ENCODE measurements at regions not wholly inside any gene's neighbourhood (a gene's known extent, or its start where the extent isn't known, plus 50 kb on each side); places are given as distances from the start of the nearest gene placed in this dataset.

DNA sequence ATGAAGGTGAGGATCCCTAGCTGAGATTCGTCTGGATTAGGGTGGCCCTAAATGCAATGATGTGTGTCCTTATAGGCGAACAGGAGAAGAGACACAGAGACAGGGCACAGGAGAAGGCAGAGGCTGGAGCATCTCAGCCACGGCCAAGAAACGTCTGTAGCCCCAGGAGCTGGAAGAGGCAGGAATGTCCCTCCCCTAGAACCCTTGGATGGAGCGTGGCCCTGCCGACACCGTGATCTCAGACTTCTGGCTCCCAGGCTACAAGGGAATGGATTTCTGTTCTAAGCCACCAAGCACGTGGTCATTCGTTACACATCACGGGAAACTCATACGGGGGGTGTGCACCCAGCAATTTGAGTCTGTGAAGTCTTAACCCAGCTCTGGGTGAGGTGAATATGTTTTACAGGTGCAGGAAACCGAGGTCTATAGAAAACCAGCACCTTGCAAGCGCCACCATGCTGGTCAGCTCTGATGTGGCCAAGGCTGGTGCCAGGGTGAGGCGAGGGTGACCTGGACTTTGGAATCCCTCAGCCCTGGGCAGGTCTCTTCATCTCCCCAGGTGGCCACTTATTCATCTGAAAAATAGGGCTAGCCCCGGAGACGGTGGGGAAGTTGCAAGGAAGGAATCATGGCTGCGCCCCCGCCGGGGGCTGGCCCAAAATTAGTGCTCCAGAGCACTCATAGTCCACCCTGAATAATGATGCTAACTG is 89.5 kb upstream of the FGF3 start:
- FAIRE-seq (no peak), DNase-seq (ENCODE audit: insufficient read length) (no peak)
- TF ChIP-seq TAF1 (IDR thresholded peaks at IDR 0.05; ENCODE audit: borderline replicate concordance, low read depth, low read length): no peak

DNA sequence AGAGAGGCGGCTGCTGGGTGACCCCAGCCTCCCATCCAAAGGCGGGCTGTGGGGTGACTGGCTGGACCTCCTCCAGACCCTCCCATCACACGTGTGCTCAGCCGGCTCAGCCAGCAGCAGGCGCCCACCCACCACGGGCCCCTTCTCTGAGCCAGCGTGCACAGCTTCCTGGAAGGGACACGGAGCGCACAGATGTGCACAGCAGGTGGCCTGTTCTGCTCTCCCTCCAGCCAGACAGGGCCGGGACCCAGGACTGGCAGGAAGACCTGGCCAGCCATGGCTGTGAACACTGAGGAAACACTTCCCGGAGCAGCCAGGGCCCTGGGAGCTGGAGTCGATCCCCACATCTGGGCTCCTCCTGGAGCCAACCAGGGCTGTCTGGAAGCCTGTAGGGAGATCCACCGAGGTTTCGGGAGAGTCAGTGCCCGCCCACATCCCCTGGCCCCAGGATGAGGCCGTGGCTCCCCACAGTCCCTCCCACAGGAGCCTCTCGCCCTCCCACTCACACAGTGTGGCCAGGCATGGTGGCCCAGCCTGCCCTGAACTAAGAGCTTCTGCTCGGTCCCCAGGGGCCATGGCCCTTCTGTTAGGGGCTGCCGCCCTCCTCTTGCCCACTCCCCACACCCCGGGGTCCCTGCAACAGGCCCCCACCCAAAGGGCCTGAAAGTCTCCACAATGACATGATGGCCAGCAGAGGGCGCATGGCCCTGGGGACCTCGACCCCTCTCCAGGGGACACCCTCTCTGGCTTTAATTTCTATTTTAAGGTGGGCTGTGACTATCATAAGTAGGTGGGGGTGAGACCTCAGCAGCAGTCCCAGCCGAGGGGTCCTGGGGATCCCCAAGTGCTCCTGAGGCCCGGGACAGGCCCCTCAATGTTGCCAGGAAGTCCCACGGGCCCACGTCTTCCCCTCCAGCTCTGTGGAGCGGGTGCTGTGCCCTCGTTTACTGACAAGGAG is 90.6 kb upstream of the FGF3 start:
- no peak for FAIRE-seq
- no peak for DNase-seq (ENCODE audit: insufficient read length)
- no peak for TF ChIP-seq TAF1 (IDR thresholded peaks at IDR 0.05; ENCODE audit: borderline replicate concordance, low read depth, low read length)
- no peak for TF ChIP-seq POLR2AphosphoS5 (IDR thresholded peaks at IDR 0.05; ENCODE audit: low read depth, low read length)

DNA sequence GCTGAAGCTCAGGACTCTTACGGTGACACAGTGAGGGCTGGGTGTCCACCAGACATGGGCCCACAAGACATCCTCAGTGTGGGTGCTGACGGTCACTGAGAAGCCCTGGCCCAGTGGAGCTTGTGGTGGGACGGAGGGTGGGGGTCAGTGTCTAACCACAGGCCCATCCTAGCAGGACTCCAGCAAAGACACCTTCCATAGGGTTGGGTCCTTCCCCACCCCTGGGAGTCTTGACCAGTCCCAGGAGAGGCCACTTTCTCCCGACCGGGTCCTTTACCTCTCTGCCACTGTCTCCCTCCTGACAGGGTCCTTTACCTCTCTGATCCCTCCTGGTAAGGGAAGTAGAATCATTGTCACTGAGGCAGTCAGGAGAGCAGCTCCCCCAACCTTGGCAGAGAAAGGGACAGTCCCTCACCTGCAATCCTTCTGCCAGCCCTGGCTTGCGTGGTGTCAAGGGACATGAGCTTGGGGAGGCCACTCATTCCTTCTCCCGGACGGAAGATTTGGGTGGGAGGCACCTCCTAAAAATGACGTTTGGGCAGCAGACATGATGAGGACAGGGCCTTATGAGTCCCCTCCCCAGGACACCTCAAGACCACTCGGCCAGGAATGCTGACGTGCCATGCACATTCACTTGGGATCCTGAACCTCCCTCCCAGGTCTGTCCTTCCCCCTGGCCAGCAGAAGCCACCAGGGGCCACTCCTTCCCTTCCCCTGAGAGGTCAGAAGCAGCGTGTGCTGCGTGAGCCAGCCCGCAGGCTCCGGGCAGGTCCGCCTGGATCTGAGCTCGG is 91.5 kb upstream of the FGF3 start:
- FAIRE-seq (no peak), DNase-seq (ENCODE audit: insufficient read length) (no peak)
- TF ChIP-seq TAF1 (IDR thresholded peaks at IDR 0.05; ENCODE audit: borderline replicate concordance, low read depth, low read length) (no peak), POLR2A (IDR thresholded peaks at IDR 0.05; ENCODE audit: low read depth, low read length) (no peak), POLR2AphosphoS5 (IDR thresholded peaks at IDR 0.05; ENCODE audit: low read depth, low read length) (no peak)

DNA sequence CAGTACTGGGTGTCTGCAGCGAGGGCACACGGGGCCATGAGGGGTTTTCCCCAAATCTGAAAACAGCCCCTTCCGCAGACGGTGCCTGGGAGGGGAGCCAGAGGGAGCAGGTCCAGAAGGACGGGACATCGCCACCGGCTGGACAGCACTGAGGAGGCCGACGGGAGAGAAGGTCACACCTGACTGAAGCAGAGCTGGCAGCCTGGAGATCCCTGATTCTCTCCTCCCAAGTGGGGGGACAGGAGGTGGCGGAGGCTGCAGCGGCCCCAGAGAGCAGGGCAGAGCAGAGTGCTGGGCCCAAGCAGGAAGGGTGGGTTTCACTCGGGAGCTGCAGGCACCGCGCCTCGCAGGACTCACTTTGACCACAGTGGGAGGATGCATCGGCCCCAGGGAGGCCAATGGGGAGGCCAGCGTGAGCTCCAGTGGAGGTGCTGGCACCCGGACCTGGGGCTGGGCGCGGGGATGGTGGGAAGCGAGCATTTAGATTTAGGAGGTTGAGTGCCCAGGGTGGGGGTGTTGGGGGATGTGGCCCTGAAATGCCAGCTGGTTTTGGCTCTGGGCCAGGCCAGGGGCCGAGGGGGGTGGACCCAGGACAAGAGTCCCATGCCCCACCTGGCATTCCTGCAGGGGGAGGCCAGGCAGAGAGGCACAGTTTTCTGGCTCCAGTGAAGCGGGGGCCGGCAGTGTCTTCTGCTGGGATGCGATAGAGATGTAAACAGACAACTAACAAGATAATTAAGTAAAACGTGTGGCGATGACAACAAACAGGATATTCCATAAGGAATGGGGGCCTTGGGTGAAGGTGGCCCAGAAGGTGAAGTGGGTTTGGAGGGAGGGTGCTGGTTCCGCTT is 92.3 kb upstream of the FGF3 start:
- TF ChIP-seq TAF1 (IDR thresholded peaks at IDR 0.05; ENCODE audit: borderline replicate concordance, low read depth, low read length) (no peak), POLR2AphosphoS5 (IDR thresholded peaks at IDR 0.05; ENCODE audit: low read depth, low read length) (no peak), POLR2A (IDR thresholded peaks at IDR 0.05; ENCODE audit: low read depth, low read length) (no peak)

DNA sequence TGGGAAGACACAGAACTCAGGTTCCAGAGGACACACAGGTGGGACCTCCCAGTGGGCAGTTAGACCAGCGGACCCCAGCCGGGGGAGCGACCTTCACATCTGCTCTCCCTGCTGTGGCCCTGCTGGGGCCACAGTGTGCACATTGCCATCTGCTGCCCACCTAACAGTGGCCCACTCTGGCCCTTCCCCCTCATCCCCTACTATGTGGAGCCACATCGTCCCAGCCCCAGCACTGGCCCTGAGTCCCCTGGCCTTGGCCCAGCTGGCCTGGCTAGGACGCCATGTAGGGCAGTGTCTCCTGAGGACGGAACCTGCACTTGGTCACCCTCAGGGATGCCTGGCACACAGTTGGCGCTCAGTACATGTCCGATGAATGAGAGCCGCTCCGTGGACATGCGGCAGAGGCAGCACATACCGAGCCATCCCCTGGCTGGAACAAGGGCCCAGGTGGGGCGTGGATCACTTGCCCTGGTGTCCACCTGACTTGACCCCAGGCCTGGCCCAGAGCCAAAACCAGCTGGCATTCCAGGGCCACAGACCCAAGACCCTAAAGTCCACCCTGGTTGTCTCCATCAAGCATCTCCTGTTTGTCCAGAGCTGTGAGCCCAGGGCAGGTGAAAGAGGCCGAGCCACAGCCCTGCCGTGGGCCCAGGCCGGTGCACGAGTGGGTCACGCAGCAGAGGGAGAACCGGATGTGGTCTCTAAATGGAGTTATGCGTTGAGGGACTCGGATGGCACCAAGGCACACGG is 93.1 kb upstream of the FGF3 start:
- no peak for FAIRE-seq
- TF ChIP-seq POLR2AphosphoS5 (IDR thresholded peaks at IDR 0.05; ENCODE audit: low read depth, low read length): no peak
- TF ChIP-seq POLR2A (IDR thresholded peaks at IDR 0.05; ENCODE audit: low read depth, low read length): no peak
- no peak for TF ChIP-seq TAF1 (IDR thresholded peaks at IDR 0.05; ENCODE audit: borderline replicate concordance, low read depth, low read length)
- DNase-seq (ENCODE audit: insufficient read length): no peak

More for the DNA sequence above, 92.3 kb upstream of the FGF3 start:
- FAIRE-seq (no peak), DNase-seq (ENCODE audit: insufficient read length) (no peak)

DNA sequence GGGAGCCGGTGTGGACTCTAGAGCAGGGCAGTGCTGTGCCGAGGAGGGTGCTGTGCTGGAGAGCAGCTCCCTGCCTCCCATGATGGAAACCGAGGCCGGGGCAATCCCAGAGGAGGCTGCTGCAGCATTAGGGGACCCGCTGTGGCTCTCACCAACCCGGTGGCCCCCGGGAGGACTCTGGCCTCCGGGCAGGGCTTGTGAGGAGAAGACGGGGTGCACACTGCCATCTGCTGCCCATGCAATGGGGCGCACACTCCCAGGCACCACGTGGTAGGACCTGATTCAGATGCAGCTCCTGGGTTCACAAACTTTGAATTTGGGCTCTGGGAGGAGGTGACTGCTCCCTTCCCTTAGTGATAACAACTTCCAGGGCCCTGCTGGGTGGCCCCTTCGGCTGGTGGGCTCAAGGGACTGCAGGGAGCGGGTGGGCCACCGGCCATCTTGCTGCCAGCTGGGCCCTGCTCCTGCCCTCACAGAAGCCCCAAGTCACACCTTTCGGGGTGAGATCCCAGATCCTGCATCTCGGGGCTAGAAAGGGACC is 93.8 kb upstream of the FGF3 start:
- TF ChIP-seq POLR2A (IDR thresholded peaks at IDR 0.05; ENCODE audit: low read depth, low read length): no peak
- no peak for TF ChIP-seq TAF1 (IDR thresholded peaks at IDR 0.05; ENCODE audit: borderline replicate concordance, low read depth, low read length)
- DNase-seq (ENCODE audit: insufficient read length) (no peak), FAIRE-seq (no peak)

DNA sequence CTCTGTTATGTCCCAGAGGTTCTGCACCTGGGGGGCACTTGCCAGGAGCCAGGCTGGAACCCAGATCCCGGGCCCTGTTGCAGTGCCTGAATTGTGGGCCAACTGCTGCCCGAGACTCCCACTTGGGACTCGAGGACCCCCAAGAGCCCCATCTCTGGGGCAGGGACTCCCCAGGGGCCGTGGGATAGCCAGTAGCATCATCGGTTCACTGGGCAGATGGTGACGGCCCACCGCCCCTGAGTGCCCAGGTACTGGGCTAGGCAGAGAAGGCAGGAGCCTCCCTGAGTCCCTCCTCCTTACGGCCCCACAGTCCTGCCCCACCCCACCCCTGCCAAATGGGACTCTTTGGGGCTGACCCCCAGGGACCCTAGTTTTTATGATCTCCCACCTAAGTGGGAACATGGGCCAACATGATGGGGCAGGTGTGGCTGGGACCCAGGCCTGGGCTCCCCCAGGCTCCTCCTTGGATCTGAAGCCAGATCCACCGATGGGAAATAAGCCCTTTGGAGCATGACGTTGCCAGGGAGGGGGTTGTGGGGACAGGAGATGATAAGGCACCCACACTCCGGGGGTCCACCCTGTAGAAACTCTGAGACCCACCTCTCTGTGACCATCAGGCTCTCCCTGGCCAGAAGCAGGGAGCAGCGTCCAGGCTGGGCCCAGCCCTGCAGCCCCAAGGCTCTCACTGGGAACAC is 94.5 kb upstream of the FGF3 start:
- FAIRE-seq (no peak), DNase-seq (ENCODE audit: insufficient read length) (no peak)
- TF ChIP-seq POLR2A (IDR thresholded peaks at IDR 0.05; ENCODE audit: low read depth, low read length): no peak
- no peak for TF ChIP-seq TAF1 (IDR thresholded peaks at IDR 0.05; ENCODE audit: borderline replicate concordance, low read depth, low read length)
- no peak for TF ChIP-seq POLR2AphosphoS5 (IDR thresholded peaks at IDR 0.05; ENCODE audit: low read depth, low read length)

DNA sequence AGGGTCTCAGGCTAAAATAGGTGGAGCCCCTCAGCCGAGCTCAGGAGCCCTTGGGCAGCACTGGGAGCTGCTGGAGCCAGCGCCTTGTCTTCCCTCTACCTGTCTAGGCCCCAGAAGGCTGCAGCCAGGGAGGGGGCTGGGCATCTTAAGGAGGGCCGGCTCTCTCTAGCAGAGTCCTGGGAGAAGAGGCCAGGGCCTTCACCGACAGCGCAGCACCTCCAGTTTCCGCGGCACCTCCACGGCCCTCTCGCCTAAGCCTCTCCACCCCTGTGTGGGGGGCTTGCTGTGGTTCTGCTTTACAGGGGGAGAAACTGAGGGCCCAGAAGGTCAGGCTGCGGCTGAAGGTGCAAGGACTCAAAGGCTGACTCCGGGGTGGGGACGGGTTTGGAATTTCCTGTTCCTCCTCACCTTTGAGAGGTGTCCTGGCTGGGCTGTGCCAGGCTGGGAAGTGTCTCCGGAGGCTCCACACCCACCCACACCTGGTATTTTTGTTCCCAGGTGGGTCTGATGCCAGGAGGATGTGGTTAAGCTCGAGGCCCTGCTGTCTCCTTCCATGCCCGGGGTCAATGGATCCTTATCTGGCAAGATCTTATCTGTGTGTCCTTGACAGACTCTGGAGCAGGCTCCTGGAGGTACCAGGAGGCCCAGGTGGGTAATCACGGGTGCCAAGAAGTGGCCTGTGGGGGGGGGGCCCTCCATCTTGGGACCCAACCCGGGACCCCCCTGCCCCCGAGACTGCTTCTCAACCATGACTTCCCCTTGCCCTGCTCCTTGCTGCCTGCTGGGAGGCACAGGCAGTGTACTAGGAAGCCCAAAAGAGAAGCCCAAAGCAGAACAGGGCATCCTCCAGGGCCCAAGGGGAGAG is 95.3 kb upstream of the FGF3 start:
- DNase-seq (ENCODE audit: insufficient read length) (no peak), FAIRE-seq (no peak)
- TF ChIP-seq TAF1 (IDR thresholded peaks at IDR 0.05; ENCODE audit: borderline replicate concordance, low read depth, low read length): no peak
- no peak for TF ChIP-seq POLR2A (IDR thresholded peaks at IDR 0.05; ENCODE audit: low read depth, low read length)
- no peak for TF ChIP-seq POLR2AphosphoS5 (IDR thresholded peaks at IDR 0.05; ENCODE audit: low read depth, low read length)

DNA sequence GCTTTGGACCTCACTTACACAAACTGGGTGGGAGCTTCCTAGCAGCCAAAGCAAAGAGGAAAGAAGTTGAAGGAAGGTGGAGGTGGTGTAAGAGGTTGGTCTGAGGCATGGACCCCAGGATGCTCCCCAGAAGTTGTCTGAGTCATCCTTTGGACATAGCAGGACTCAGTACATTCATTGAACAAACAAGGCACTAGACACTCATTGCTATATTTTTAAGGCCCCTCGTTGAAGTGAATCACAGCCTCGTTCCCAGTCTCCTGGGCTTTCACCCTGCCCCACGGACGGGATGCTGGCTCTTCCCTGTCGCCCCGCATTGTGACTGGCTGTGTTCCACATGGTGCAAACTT is 95.9 kb upstream of the FGF3 start:
- TF ChIP-seq POLR2A (IDR thresholded peaks at IDR 0.05; ENCODE audit: low read depth, low read length) (no peak), POLR2AphosphoS5 (IDR thresholded peaks at IDR 0.05; ENCODE audit: low read depth, low read length) (no peak), TAF1 (IDR thresholded peaks at IDR 0.05; ENCODE audit: borderline replicate concordance, low read depth, low read length) (no peak)
- DNase-seq (ENCODE audit: insufficient read length) (no peak), FAIRE-seq (no peak)
